ENCODE measurements at regions not wholly inside any gene's neighbourhood (a gene's known extent, or its start where the extent isn't known, plus 50 kb on each side); places are given as distances from the start of the nearest gene placed in this dataset.

DNA sequence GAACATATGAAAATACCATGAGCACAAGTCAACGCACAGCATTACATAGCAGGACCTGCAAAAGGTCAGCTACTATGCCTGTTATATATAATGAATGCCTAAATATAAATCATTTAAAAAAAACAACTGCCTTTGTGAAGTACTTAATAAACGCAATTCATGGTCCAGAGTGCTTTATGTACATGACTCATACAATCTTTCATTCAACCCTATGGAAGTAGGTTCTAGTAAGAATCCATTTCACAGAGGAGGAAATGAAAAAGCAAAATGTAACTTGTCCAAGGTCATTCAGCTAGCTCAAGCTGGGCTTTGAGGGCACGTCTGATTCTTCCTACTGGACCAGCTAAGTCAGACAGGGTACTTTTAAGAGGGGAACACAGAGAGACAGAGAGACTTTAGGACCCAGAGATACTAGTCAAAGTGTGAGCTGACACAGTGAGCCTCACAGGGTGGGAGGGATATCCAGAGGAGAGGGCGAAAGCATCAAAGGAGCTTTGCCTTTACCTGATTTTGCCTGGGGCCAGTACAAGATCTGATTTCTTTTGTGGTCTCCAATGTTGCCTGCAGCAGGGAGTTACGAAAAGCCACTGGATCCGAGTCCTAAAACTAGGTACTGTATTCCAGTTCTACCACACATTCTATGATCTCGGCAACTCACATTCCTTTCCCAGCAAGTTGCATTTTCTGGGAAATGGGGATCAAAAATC is 83.4 kb upstream of the ZFHX3 start:
- TF ChIP-seq EP300 (IDR thresholded peaks at IDR 0.05) = no peak
- TF ChIP-seq POLR2AphosphoS5 (IDR thresholded peaks at IDR 0.05) = no peak
- TF ChIP-seq, protein P1, sequence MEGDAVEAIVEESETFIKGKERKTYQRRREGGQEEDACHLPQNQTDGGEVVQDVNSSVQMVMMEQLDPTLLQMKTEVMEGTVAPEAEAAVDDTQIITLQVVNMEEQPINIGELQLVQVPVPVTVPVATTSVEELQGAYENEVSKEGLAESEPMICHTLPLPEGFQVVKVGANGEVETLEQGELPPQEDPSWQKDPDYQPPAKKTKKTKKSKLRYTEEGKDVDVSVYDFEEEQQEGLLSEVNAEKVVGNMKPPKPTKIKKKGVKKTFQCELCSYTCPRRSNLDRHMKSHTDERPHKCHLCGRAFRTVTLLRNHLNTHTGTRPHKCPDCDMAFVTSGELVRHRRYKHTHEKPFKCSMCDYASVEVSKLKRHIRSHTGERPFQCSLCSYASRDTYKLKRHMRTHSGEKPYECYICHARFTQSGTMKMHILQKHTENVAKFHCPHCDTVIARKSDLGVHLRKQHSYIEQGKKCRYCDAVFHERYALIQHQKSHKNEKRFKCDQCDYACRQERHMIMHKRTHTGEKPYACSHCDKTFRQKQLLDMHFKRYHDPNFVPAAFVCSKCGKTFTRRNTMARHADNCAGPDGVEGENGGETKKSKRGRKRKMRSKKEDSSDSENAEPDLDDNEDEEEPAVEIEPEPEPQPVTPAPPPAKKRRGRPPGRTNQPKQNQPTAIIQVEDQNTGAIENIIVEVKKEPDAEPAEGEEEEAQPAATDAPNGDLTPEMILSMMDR (IDR thresholded peaks at IDR 0.05) = no peak

Data from suprapubic skin (tissue), 4 donors.